ENCODE measurements at regions not wholly inside any gene's neighbourhood (a gene's known extent, or its start where the extent isn't known, plus 50 kb on each side); places are given as distances from the start of the nearest gene placed in this dataset.

DNA sequence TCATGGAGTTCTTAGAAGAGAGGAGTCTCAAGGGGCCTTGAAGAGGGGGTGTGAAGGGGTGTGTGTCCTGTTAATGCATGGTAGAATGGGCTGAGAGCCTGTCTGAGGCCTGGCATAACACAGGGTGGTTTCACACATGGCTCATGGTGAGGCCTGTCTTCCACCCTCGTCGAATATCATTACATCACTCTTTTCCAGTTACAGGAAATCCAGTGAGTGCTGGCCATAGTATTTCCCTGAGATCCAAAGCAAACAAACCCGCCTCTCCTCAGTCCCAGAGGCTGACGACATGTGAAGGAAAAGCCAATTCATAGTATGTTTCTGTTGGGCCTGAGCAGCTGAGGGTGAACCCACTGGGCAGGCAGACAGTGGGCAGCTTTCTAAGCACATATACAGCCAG, 159.4 kb upstream of the NR3C1 start:
- Histone ChIP-seq H3K27ac (no peak overlapping the region), H3K4me3 (no peak overlapping the region), H3K4me1 (no peaks in the 10 kb centered on the region), H3K36me3 (no peaks in the 10 kb centered on the region), H3K9me3 (no peaks in the 10 kb centered on the region), H3K9ac (ENCODE audit: low read depth in 2 of 2, low read length in 2 of 2) (no peak overlapping the region), H3K27me3 (no peaks in the 10 kb centered on the region)
- no peak for DNase-seq
- intact Hi-C loops (cut with DNase I) = no loop called here
- TF ChIP-seq, protein P1, sequence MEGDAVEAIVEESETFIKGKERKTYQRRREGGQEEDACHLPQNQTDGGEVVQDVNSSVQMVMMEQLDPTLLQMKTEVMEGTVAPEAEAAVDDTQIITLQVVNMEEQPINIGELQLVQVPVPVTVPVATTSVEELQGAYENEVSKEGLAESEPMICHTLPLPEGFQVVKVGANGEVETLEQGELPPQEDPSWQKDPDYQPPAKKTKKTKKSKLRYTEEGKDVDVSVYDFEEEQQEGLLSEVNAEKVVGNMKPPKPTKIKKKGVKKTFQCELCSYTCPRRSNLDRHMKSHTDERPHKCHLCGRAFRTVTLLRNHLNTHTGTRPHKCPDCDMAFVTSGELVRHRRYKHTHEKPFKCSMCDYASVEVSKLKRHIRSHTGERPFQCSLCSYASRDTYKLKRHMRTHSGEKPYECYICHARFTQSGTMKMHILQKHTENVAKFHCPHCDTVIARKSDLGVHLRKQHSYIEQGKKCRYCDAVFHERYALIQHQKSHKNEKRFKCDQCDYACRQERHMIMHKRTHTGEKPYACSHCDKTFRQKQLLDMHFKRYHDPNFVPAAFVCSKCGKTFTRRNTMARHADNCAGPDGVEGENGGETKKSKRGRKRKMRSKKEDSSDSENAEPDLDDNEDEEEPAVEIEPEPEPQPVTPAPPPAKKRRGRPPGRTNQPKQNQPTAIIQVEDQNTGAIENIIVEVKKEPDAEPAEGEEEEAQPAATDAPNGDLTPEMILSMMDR (IDR thresholded peaks at IDR 0.05) = no peak

DNA sequence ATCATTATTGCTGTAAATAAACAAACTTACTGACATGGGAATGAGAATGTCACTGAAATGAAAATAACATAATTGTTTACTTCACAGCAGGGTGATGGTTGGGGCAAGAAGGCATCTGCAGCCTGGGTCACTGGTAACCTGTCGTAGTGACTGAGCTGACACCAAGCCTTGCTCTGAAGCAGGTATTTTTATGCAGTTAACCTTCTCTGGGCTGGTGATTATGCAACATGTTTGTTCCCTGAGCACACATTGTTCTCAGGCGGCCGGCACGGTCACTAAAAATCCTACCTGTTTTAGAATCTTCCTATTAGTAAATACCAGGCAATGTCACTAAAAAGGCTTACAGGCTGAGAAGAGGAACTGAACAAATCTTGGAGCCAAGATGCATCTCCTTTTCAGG, 157.7 kb upstream of the NR3C1 start:
- H3K27me3 ChIP-seq = no peaks in the 10 kb centered on the region
- no peaks in the 10 kb centered on the region for H3K9me3 ChIP-seq
- H3K4me3 ChIP-seq = no peak overlapping the region
- H3K27ac ChIP-seq = no peak overlapping the region
- H3K9ac ChIP-seq (ENCODE audit: low read depth in 2 of 2, low read length in 2 of 2) = no peak overlapping the region
- no peaks in the 10 kb centered on the region for H3K4me1 ChIP-seq
- intact Hi-C loops (cut with DNase I) = no loop called here
- H3K36me3 ChIP-seq = no peaks in the 10 kb centered on the region
- DNase-seq = no peak
- TF ChIP-seq, protein P1 (IDR thresholded peaks at IDR 0.05) = no peak

DNA sequence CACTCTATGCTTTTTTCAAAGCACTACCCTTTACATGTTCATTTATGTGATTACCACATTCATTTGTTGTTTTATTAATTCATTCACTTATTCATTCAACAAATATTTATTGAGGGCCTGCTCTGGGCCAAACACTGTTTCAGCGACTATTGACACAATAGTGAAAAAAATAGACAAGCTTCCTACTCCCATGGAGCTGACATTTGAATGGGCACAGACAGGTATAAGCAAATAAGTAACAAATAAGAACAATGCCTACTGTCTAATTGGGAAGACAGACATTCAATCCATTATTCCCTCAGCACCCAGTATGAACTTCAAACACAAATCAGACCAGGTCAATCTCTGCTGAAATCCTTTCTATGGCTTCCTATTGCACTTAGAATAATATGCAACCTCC, 156.9 kb upstream of the NR3C1 start:
- no peaks in the 10 kb centered on the region for H3K4me1 ChIP-seq
- no peaks in the 10 kb centered on the region for H3K27me3 ChIP-seq
- no peaks in the 10 kb centered on the region for H3K36me3 ChIP-seq
- no peak overlapping the region for H3K4me3 ChIP-seq
- H3K9me3 ChIP-seq = no peaks in the 10 kb centered on the region
- H3K9ac ChIP-seq (ENCODE audit: low read depth in 2 of 2, low read length in 2 of 2) = no peak overlapping the region
- no peak overlapping the region for H3K27ac ChIP-seq
- intact Hi-C loops (cut with DNase I) = no loop called here
- no peak for DNase-seq
- TF ChIP-seq, protein P1 (IDR thresholded peaks at IDR 0.05) = no peak

DNA sequence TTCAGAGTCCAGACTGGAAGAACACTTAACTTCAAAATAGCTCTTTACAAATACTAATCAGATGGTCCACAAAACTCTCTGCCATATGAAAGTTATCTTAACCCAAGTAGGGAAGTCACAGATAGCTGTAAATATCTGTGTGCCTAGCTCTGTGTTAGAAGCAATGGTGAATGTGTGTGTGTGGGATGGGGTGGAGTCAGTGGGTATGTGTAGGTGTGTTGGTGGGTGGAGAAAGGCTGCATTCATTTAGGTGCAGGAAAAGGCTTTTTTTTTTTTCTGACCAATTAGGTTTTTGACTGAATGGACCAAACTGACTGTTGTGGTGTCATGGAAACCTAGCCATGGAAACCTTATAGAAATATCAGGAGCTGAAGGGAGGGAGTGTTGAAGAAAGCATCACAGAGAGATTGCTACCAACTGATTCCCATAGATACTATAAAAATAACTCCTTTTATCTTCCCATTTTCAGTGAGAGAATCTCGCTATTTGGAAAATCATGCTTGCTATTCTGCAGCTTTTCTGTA, 156.2 kb upstream of the NR3C1 start:
- Histone ChIP-seq H3K4me1 (no peaks in the 10 kb centered on the region), H3K4me3 (no peak overlapping the region), H3K9me3 (no peaks in the 10 kb centered on the region), H3K36me3 (no peaks in the 10 kb centered on the region), H3K27ac (no peak overlapping the region), H3K27me3 (no peaks in the 10 kb centered on the region), H3K9ac (ENCODE audit: low read depth in 2 of 2, low read length in 2 of 2) (no peak overlapping the region)
- intact Hi-C loops (cut with DNase I) = no loop called here
- TF ChIP-seq, protein P1 (IDR thresholded peaks at IDR 0.05) = no peak
- DNase-seq = no peak

DNA sequence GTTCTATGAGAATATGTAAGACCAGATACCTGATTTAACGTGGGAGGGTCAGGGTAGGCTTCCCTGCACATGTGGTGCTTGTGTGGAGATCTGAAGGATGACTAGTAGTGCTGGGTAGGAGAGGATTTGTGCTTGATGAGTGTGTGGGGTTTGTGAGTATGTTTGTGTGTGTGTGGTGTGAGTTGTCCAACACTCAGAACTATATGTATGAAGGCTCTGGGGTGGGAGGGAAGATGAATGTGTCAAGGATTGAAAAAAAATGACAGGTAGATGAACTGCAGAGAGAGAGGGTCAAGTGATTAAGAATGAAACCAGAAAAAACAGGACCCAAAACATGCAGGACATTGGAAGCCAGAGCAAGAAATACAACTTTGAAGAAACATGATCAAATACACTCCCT, 154.6 kb upstream of the NR3C1 start:
- H3K27ac ChIP-seq = no peak overlapping the region

More for the DNA sequence above, 154.6 kb upstream of the NR3C1 start:
- intact Hi-C loops (cut with DNase I) = no loop called here
- Histone ChIP-seq H3K4me1 (no peaks in the 10 kb centered on the region), H3K36me3 (no peaks in the 10 kb centered on the region), H3K9me3 (no peaks in the 10 kb centered on the region), H3K4me3 (no peak overlapping the region), H3K27me3 (no peaks in the 10 kb centered on the region), H3K9ac (ENCODE audit: low read depth in 2 of 2, low read length in 2 of 2) (no peak overlapping the region)
- TF ChIP-seq, protein P1 (IDR thresholded peaks at IDR 0.05) = no peak
- no peak for DNase-seq

Data from colonic mucosa (tissue), 4 donors.